ENCODE measurements at regions not wholly inside any gene's neighbourhood (a gene's known extent, or its start where the extent isn't known, plus 50 kb on each side); places are given as distances from the start of the nearest gene placed in this dataset.
A peak's percentile ranks its signal among the peaks of the same experiment; 100 is the strongest.

GRCh38 chr2:42918041-42918440 lies 125.7 kb upstream of the HAAO start:
- DNase-seq: no peak
- Histone ChIP-seq H3K27ac (peak overlapping the region in 7 of 10 donors; percentile 25 to 76 (median 43)), H3K27me3 (no peaks in the 10 kb centered on the region), H3K4me3 (no peak overlapping the region), H3K4me1 (peaks cover 3 to 58% (median 33%) of the 10 kb centered on the region in 9 donors), H3K36me3 (no peaks in the 10 kb centered on the region), H3K9me3 (no peaks in the 10 kb centered on the region)
- 84 to 90% methylated on average over 13 of the region's 13 CpGs for WGBS, 2 donors
- ATAC-seq: no peak
- no peak for TF ChIP-seq CTCF (IDR thresholded peaks at IDR 0.05)
- intact Hi-C loops (cut with DNase I): no loop called here

GRCh38 chr2:42917425-42917927 lies 125.1 kb upstream of the HAAO start:
- peak; percentile 42 to 80 for DNase-seq
- no peak for TF ChIP-seq CTCF (IDR thresholded peaks at IDR 0.05)

DNA sequence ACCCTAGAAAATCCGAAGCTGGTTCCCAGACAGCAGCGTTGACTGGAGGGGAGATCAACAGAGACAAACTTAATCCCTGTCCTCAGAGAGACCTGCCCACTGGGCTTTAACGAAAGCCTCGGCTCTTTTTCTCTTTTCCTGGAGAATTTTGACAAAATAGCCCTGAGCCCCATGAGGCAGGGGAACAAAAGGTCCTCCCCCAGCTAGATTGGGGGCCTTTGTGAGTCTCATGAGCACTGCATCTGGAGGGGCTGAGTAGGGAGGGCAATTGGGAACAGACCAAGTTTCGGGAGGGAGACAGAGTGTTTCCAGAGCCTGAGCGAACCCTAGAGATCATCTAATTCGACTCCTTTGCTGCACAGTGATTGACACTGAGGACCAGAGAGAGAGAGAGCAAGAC lies 123.9 kb upstream of the HAAO start:
- DNase-seq (no peak), ATAC-seq (no peak)
- 80 to 85% methylated on average over 7 of the region's 7 CpGs for WGBS, 2 donors
- Histone ChIP-seq H3K9me3 (no peaks in the 10 kb centered on the region), H3K4me1 (peaks cover 0 to 43% (median 20%) of the 10 kb centered on the region in 9 donors), H3K27ac (peak overlapping the region in 2 of 10 donors; percentile 4 to 33), H3K4me3 (no peak overlapping the region), H3K36me3 (no peaks in the 10 kb centered on the region), H3K27me3 (no peaks in the 10 kb centered on the region)
- no peak for TF ChIP-seq CTCF (IDR thresholded peaks at IDR 0.05)
- intact Hi-C loops (cut with DNase I): no loop called here

More at GRCh38 chr2:42917425-42917927, 125.1 kb upstream of the HAAO start:
- Histone ChIP-seq H3K27me3 (no peaks in the 10 kb centered on the region), H3K4me3 (peak overlapping the region in 2 of 10 donors; percentile 2 to 4), H3K36me3 (no peaks in the 10 kb centered on the region), H3K9me3 (no peaks in the 10 kb centered on the region), H3K27ac (peak overlapping the region in 8 of 10 donors; percentile 25 to 76 (median 45)), H3K4me1 (peaks cover 0 to 54% (median 29%) of the 10 kb centered on the region in 9 donors)
- 35 to 39% methylated on average over 10 of the region's 10 CpGs for WGBS, 2 donors
- peak; percentile 61 to 83 (median 76) for ATAC-seq
- intact Hi-C loops (cut with DNase I): no loop called here

DNA sequence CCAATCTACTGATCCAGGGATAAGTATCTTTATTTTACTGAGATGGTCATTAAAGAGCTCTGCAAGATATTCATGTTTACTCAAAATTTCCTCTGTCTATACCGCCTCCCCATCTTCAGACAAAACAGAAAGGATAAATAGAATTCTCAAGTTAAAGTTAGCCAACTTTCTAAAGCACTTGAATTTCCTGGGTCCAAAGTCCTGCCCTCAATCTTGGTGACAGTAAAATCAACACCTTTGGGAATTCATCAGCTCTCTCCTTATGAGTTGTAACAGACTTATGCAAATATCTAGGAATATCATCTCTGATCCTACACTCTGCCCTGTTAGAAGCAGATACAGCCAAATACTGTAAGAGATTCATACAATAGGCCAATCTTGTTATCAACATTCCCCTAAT lies 122.5 kb upstream of the HAAO start:
- intact Hi-C loops (cut with DNase I): no loop called here
- ATAC-seq (no peak), DNase-seq (no peak)
- Histone ChIP-seq H3K36me3 (no peaks in the 10 kb centered on the region), H3K4me1 (peaks cover 0 to 54% (median 24%) of the 10 kb centered on the region in 9 donors), H3K27me3 (no peaks in the 10 kb centered on the region), H3K27ac (peak overlapping the region in 1 of 10 donors; percentile 3), H3K9me3 (no peaks in the 10 kb centered on the region), H3K4me3 (no peak overlapping the region)
- 65 to 66% methylated on average over 1 of the region's 1 CpG for WGBS, 2 donors
- TF ChIP-seq CTCF (IDR thresholded peaks at IDR 0.05): no peak

Measured in heart right ventricle (tissue), 16 donors.